ENCODE measurements at regions not wholly inside any gene's neighbourhood (a gene's known extent, or its start where the extent isn't known, plus 50 kb on each side); places are given as distances from the start of the nearest gene placed in this dataset.

GRCh38 chr4:165627548-165627947 lies 245.5 kb upstream of the TLL1 start:
- no peak for TF ChIP-seq CTCF (IDR thresholded peaks at IDR 0.05; ENCODE audit: unreplicated experiment)
- DNase-seq (ENCODE audit: low spot score in 2 of 2, unreplicated experiment in 2 of 2), result no peak
- Mint-ChIP-seq H3K4me1 (peaks cover 5% of the 10 kb centered on the region), H3K36me3 (no peaks in the 10 kb centered on the region), H3K27me3 (ENCODE audit: low read depth) (no peaks in the 10 kb centered on the region), H3K4me3 (no peak overlapping the region), H3K27ac (no peak overlapping the region), H3K9me3 (no peaks in the 10 kb centered on the region)

- DNase-seq (ENCODE audit: low spot score in 2 of 2, unreplicated experiment in 2 of 2), result no peak
- Mint-ChIP-seq H3K36me3 (no peaks in the 10 kb centered on the region), H3K4me3 (no peak overlapping the region), H3K27ac (no peak overlapping the region), H3K27me3 (ENCODE audit: low read depth) (no peaks in the 10 kb centered on the region), H3K9me3 (no peaks in the 10 kb centered on the region), H3K4me1 (peaks cover 3% of the 10 kb centered on the region)
- TF ChIP-seq CTCF (IDR thresholded peaks at IDR 0.05; ENCODE audit: unreplicated experiment), result no peak
These were observed 244.5 kb upstream of the TLL1 start for GRCh38 chr4:165628572-165628971.

GRCh38 chr4:165630671-165631070 lies 242.4 kb upstream of the TLL1 start:
- H3K27me3 Mint-ChIP-seq (ENCODE audit: low read depth), result no peaks in the 10 kb centered on the region
- no peaks in the 10 kb centered on the region for H3K4me1 Mint-ChIP-seq
- H3K9me3 Mint-ChIP-seq, result peaks cover 7% of the 10 kb centered on the region
- no peak for TF ChIP-seq CTCF (IDR thresholded peaks at IDR 0.05; ENCODE audit: unreplicated experiment)
- no peak for DNase-seq (ENCODE audit: low spot score in 2 of 2, unreplicated experiment in 2 of 2)
- H3K27ac Mint-ChIP-seq, result no peak overlapping the region
- no peaks in the 10 kb centered on the region for H3K36me3 Mint-ChIP-seq
- H3K4me3 Mint-ChIP-seq, result no peak overlapping the region

- H3K9me3 Mint-ChIP-seq, result peaks cover 14% of the 10 kb centered on the region
- H3K4me1 Mint-ChIP-seq, result no peaks in the 10 kb centered on the region
- H3K4me3 Mint-ChIP-seq, result no peak overlapping the region
- H3K27me3 Mint-ChIP-seq (ENCODE audit: low read depth), result no peaks in the 10 kb centered on the region
- DNase-seq (ENCODE audit: low spot score in 2 of 2, unreplicated experiment in 2 of 2), result no peak
- no peaks in the 10 kb centered on the region for H3K36me3 Mint-ChIP-seq
- no peak for TF ChIP-seq CTCF (IDR thresholded peaks at IDR 0.05; ENCODE audit: unreplicated experiment)
- no peak overlapping the region for H3K27ac Mint-ChIP-seq
These were observed 241.7 kb upstream of the TLL1 start for GRCh38 chr4:165631208-165631894.

GRCh38 chr4:165631912-165632311 lies 241.1 kb upstream of the TLL1 start:
- no peak for TF ChIP-seq CTCF (IDR thresholded peaks at IDR 0.05; ENCODE audit: unreplicated experiment)
- H3K4me1 Mint-ChIP-seq, result no peaks in the 10 kb centered on the region
- H3K36me3 Mint-ChIP-seq, result no peaks in the 10 kb centered on the region
- H3K27me3 Mint-ChIP-seq (ENCODE audit: low read depth), result no peaks in the 10 kb centered on the region
- no peak for DNase-seq (ENCODE audit: low spot score in 2 of 2, unreplicated experiment in 2 of 2)
- H3K9me3 Mint-ChIP-seq, result peaks cover 18% of the 10 kb centered on the region
- no peak overlapping the region for H3K27ac Mint-ChIP-seq
- H3K4me3 Mint-ChIP-seq, result no peak overlapping the region

GRCh38 chr4:165634766-165635165 lies 238.3 kb upstream of the TLL1 start:
- Mint-ChIP-seq H3K36me3 (no peaks in the 10 kb centered on the region), H3K4me3 (no peak overlapping the region), H3K4me1 (no peaks in the 10 kb centered on the region), H3K9me3 (peaks cover 25% of the 10 kb centered on the region), H3K27ac (no peak overlapping the region), H3K27me3 (ENCODE audit: low read depth) (peaks cover 5% of the 10 kb centered on the region)
- no peak for DNase-seq (ENCODE audit: low spot score in 2 of 2, unreplicated experiment in 2 of 2)
- TF ChIP-seq CTCF (IDR thresholded peaks at IDR 0.05; ENCODE audit: unreplicated experiment), result no peak
